ENCODE measurements at regions not wholly inside any gene's neighbourhood (a gene's known extent, or its start where the extent isn't known, plus 50 kb on each side); places are given as distances from the start of the nearest gene placed in this dataset.
"Not testable (repeated sequence)": the region's sequence is repeated elsewhere in the genome, so short reads cannot be mapped to it uniquely, and the experiment has no call there.

DNA sequence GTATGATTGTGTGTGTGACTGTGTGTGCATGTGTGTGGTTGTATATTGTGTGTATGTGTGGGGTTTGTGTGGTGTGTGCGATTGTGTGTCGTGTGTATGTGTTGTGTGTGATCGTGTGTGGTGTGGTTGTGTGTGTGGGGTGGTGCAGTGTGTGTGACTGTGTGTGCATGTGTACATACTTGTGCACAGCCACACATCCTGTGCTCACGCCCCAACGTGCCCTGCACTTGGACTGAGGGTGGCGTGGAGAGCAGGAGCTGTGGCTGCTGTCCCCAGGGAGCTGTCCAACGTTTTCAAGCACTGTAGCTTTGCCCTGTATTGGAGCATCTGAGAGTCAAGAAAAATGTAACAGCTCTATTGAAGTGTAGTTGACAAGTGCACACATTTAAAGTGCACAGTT, 243.2 kb upstream of the HDAC4 start:
- ChIA-PET CTCF (interaction anchor here (0.5 kb wide), 1 partner anchor 11 kb away, joined by 3 read pairs; no protein-coding TSS in a partner anchor), POLR2A (no interaction called here)
- intact Hi-C loops (cut with micrococcal nuclease): no loop called here
- Mint-ChIP-seq H3K4me1 (ENCODE audit: insufficient read depth, unreplicated experiment) (no peaks in the 10 kb centered on the region), H3K4me3 (ENCODE audit: unreplicated experiment) (no peak overlapping the region), H3K36me3 (ENCODE audit: insufficient read depth, unreplicated experiment) (no peaks in the 10 kb centered on the region), H3K27ac (ENCODE audit: low read depth, unreplicated experiment) (no peak overlapping the region), H3K27me3 (ENCODE audit: insufficient read depth, unreplicated experiment) (peaks cover 32% of the 10 kb centered on the region), H3K9me3 (ENCODE audit: unreplicated experiment) (no peaks in the 10 kb centered on the region)
- TF ChIP-seq, protein P1, sequence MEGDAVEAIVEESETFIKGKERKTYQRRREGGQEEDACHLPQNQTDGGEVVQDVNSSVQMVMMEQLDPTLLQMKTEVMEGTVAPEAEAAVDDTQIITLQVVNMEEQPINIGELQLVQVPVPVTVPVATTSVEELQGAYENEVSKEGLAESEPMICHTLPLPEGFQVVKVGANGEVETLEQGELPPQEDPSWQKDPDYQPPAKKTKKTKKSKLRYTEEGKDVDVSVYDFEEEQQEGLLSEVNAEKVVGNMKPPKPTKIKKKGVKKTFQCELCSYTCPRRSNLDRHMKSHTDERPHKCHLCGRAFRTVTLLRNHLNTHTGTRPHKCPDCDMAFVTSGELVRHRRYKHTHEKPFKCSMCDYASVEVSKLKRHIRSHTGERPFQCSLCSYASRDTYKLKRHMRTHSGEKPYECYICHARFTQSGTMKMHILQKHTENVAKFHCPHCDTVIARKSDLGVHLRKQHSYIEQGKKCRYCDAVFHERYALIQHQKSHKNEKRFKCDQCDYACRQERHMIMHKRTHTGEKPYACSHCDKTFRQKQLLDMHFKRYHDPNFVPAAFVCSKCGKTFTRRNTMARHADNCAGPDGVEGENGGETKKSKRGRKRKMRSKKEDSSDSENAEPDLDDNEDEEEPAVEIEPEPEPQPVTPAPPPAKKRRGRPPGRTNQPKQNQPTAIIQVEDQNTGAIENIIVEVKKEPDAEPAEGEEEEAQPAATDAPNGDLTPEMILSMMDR (IDR thresholded peaks at IDR 0.05; ENCODE audit: unreplicated experiment): no peak
- no TSS peak for BruUV-seq (replicated peaks)
- DNase-seq (ENCODE audit: unreplicated experiment): peak; percentile 23

DNA sequence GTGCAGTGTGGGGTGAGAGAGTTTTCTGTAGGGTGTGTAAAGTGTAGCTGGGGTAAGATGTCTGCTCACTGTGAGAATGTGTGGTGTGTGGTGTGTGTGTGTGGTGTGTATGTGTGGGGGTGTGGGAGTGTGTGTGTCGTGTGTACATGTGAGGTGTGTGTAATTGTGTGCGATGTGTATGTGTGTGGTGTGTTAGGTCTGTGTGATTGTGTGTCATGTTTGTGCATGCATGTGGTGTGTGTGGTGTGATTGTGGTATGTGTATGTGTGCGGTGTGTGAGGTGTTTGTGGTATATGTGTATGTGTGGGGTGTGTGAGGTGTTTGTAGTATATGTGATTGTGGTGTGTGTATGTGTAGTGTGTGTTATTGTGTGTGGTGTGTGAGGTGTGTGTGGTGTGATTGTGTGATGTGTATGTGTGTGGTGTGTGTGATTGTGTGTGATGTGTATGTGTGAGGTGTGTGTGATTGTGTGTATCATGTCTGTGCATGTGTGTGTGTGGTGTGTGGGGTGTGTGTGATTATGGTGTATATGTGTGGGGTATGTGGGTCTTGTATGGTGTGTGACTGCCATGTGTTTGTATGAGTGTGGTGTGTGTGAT, 241.7 kb upstream of the HDAC4 start:
- H3K36me3 Mint-ChIP-seq (ENCODE audit: insufficient read depth, unreplicated experiment): no peaks in the 10 kb centered on the region
- H3K4me1 Mint-ChIP-seq (ENCODE audit: insufficient read depth, unreplicated experiment): no peaks in the 10 kb centered on the region
- ChIA-PET POLR2A (no interaction called here), CTCF (interaction anchor here (0.6 kb wide), 1 partner anchor 60 kb away, joined by 3 read pairs; no protein-coding TSS in a partner anchor)
- DNase-seq (ENCODE audit: unreplicated experiment): no peak
- H3K27me3 Mint-ChIP-seq (ENCODE audit: insufficient read depth, unreplicated experiment): peaks cover 17% of the 10 kb centered on the region
- H3K4me3 Mint-ChIP-seq (ENCODE audit: unreplicated experiment): no peak overlapping the region
- intact Hi-C loops (cut with micrococcal nuclease): no loop called here
- no TSS peak for BruUV-seq (replicated peaks)
- H3K27ac Mint-ChIP-seq (ENCODE audit: low read depth, unreplicated experiment): no peak overlapping the region
- TF ChIP-seq, protein P1 (IDR thresholded peaks at IDR 0.05; ENCODE audit: unreplicated experiment): no peak
- H3K9me3 Mint-ChIP-seq (ENCODE audit: unreplicated experiment): no peaks in the 10 kb centered on the region

DNA sequence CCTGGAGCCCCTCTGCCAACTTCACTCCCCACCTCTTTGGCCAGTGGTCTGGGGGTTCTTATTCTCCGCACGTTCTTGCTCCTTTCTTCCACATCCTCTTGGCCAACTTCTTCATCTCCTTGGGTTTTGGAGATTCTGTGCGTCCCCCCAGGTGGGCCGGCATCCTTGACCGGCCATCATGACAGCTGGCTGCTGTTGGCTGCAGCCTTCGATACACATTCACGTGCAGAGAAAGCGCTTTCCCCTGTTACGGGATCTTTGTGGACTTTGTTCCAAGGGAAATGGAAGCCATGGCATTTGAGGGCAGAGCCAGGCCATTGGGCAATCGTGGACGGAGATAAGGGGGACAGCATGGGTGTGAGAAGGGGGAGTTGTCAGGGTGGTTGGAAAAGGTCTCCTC, 241.1 kb upstream of the HDAC4 start:
- BruUV-seq (replicated peaks); intact Hi-C loops (cut with micrococcal nuclease); POLR2A ChIA-PET; DNase-seq (ENCODE audit: unreplicated experiment); H3K4me3 Mint-ChIP-seq (ENCODE audit: unreplicated experiment); H3K36me3 Mint-ChIP-seq (ENCODE audit: insufficient read depth, unreplicated experiment); H3K9me3 Mint-ChIP-seq (ENCODE audit: unreplicated experiment); H3K27ac Mint-ChIP-seq (ENCODE audit: low read depth, unreplicated experiment); H3K4me1 Mint-ChIP-seq (ENCODE audit: insufficient read depth, unreplicated experiment): not testable (repeated sequence)
- H3K27me3 Mint-ChIP-seq (ENCODE audit: insufficient read depth, unreplicated experiment): peaks cover 11% of the 10 kb centered on the region
- CTCF ChIA-PET: interaction anchor here (0.6 kb wide), 1 partner anchor 60 kb away, joined by 3 read pairs; no protein-coding TSS in a partner anchor

DNA sequence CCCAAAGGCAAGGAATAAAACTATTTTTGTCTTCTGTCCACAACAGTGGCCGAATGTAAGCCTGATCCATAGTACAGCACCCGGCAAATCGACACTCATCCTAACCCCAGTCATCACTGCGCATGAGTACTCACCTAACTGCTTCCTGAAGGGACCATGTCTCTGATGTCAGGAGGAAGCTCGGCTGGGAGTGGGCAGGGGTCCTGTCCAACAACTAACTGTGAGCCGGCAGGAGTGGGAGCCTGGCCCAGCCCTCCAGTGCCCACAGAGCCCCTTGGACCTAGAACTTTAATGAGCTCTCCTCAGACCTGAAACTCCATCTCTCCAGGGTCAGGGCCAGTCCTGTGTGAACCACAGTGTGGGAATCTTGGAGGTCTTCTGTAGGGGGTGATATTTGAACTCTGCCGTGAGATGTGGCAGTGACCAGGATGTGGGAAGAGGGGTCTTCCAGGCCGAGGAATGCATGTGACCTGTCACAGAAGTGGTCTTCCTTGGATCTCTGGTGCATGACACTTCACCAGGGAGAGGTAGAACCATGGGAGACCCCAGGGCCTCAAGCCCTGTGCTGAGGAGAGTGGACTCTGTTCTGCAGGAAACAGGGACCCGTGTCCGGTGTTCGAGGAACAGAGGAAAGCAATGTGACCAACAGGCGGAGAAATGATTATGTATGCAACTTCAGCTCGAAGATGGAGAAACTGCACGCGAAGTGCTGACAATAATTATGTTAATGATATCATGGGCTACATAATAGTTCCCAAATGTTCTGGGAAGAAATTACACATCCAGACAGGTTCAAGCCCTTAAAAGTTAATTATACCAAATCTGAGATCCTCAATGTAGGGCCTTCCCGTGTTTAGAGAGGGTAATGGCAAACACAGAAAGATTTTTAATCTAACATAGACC, 240.1 kb upstream of the HDAC4 start:
- intact Hi-C loops (cut with micrococcal nuclease): no loop called here
- TF ChIP-seq, protein P1 (IDR thresholded peaks at IDR 0.05; ENCODE audit: unreplicated experiment): no peak
- H3K9me3 Mint-ChIP-seq (ENCODE audit: unreplicated experiment): no peaks in the 10 kb centered on the region
- no peak for DNase-seq (ENCODE audit: unreplicated experiment)
- peaks cover 1% of the 10 kb centered on the region for H3K27me3 Mint-ChIP-seq (ENCODE audit: insufficient read depth, unreplicated experiment)
- H3K4me1 Mint-ChIP-seq (ENCODE audit: insufficient read depth, unreplicated experiment): no peaks in the 10 kb centered on the region
- CTCF ChIA-PET: interaction anchor here (0.6 to 0.9 kb wide), 2 partner anchors 152 to 243 kb away, joined by 3 to 4 read pairs; no protein-coding TSS in a partner anchor
- H3K27ac Mint-ChIP-seq (ENCODE audit: low read depth, unreplicated experiment): no peak overlapping the region
- POLR2A ChIA-PET: no interaction called here
- no TSS peak for BruUV-seq (replicated peaks)
- H3K4me3 Mint-ChIP-seq (ENCODE audit: unreplicated experiment): no peak overlapping the region
- no peaks in the 10 kb centered on the region for H3K36me3 Mint-ChIP-seq (ENCODE audit: insufficient read depth, unreplicated experiment)

Data from MCF 10A (cell line).